MM.1S (cell line): ENCODE measurements at regions not wholly inside any gene's neighbourhood (a gene's known extent, or its start where the extent isn't known, plus 50 kb on each side); places are given as distances from the start of the nearest gene placed in this dataset.

Source experiments
- DNase-seq: peaks from one replicate; pipeline ENCODE4 v3.0.0-alpha.2; 2015
- H2AFZ ChIP-seq: fragments of 300-600 bp; sonication (generic); 2 replicates; pipeline ENCODE4 v1.6.0; 2016; ENCODE audit warnings: antibody characterized with exemption, low read length
- H3F3A ChIP-seq: fragments of 300-600 bp; sonication (generic); 2 replicates; pipeline ENCODE4 v1.6.1; 2016; ENCODE audit warnings: mild to moderate bottlenecking, antibody characterized with exemption, low read length, moderate library complexity, mixed read lengths; ENCODE audit not compliant: insufficient read depth
- H3K27ac ChIP-seq: fragments of 300-600 bp; sonication (generic); 2 replicates; pipeline ENCODE4 v1.5.1; 2016; ENCODE audit warnings: mild to moderate bottlenecking, low read length
- H3K27me3 ChIP-seq: fragments of 300-600 bp; sonication (generic); replicated peaks from 2 replicates; pipeline ENCODE4 v1.6.0; 2016; ENCODE audit warnings: low read length; ENCODE audit not compliant: insufficient read depth
- H3K36me3 ChIP-seq: fragments of 300-600 bp; sonication (generic); replicated peaks from 2 replicates; pipeline ENCODE4 v1.6.1; 2016; ENCODE audit warnings: mild to moderate bottlenecking, low read length, mixed read lengths; ENCODE audit not compliant: insufficient read depth
- H3K4me1 ChIP-seq: fragments of 300-600 bp; sonication (generic); 2 replicates; pipeline ENCODE4 v1.6.1; 2016; ENCODE audit warnings: low read length, mixed read lengths
- H3K4me2 ChIP-seq: fragments of 300-600 bp; sonication (generic); 2 replicates; pipeline ENCODE4 v1.6.0; 2016; ENCODE audit warnings: low read depth, low read length
- H3K4me3 ChIP-seq: fragments of 300-600 bp; sonication (generic); 2 replicates; pipeline ENCODE4 v1.5.1; 2016; ENCODE audit warnings: low read length, mixed read lengths
- H3K79me2 ChIP-seq: fragments of 300-600 bp; sonication (generic); 2 replicates; pipeline ENCODE4 v1.6.1; 2016; ENCODE audit warnings: mixed run types, low read length, mixed read lengths
- H3K9ac ChIP-seq: fragments of 300-600 bp; sonication (generic); 2 replicates; pipeline ENCODE4 v1.6.1; 2016; ENCODE audit warnings: low read length, mixed read lengths
- H3K9me2 ChIP-seq: fragments of 300-600 bp; sonication (generic); replicated peaks from 2 replicates; pipeline ENCODE4 v1.6.1; 2016; ENCODE audit warnings: mild to moderate bottlenecking, low read length, mixed read lengths; ENCODE audit not compliant: insufficient read depth
- H3K9me3 ChIP-seq: fragments of 300-600 bp; sonication (generic); replicated peaks from 2 replicates; pipeline ENCODE4 v1.6.1; 2016; ENCODE audit warnings: mild to moderate bottlenecking, low read length, mixed read lengths; ENCODE audit not compliant: insufficient read depth
- H4K20me1 ChIP-seq: fragments of 300-600 bp; sonication (generic); 2 replicates; pipeline ENCODE4 v1.6.1; 2016; ENCODE audit warnings: mild to moderate bottlenecking, low read length, moderate library complexity, mixed read lengths; ENCODE audit not compliant: insufficient read depth
- EZH2 ChIP-seq: fragments of 300-600 bp; sonication (generic); optimal IDR thresholded peaks from 2 replicates; pipeline ENCODE3; 2017; ENCODE audit warnings: low read depth, mild to moderate bottlenecking, antibody characterized with exemption, low read length, mixed read lengths
- EZH2phosphoT487 ChIP-seq: fragments of 300-600 bp; sonication (generic); IDR thresholded peaks from 2 replicates; pipeline ENCODE4 v1.6.1; 2018; ENCODE audit warnings: antibody characterized with exemption, low read length
- TF ChIP-seq, protein P1 (sequence below): fragments of 300-600 bp; sonication (generic); IDR thresholded peaks from 2 replicates; pipeline ENCODE4 v1.5.1; 2016; ENCODE audit warnings: antibody characterized with exemption, low read length, mixed read lengths

- Histone ChIP-seq H3F3A (no peaks in the 10 kb centered on the region), H2AFZ (no peak overlapping the region), H4K20me1 (no peaks in the 10 kb centered on the region), H3K79me2 (no peaks in the 10 kb centered on the region), H3K4me2 (no peak overlapping the region), H3K27ac (no peak overlapping the region), H3K9me2 (no peaks in the 10 kb centered on the region), H3K4me1 (no peaks in the 10 kb centered on the region), H3K9me3 (no peaks in the 10 kb centered on the region), H3K4me3 (no peak overlapping the region), H3K36me3 (no peaks in the 10 kb centered on the region), H3K27me3 (no peaks in the 10 kb centered on the region), H3K9ac (no peak overlapping the region)
- no peak for DNase-seq
- TF ChIP-seq, protein P1, sequence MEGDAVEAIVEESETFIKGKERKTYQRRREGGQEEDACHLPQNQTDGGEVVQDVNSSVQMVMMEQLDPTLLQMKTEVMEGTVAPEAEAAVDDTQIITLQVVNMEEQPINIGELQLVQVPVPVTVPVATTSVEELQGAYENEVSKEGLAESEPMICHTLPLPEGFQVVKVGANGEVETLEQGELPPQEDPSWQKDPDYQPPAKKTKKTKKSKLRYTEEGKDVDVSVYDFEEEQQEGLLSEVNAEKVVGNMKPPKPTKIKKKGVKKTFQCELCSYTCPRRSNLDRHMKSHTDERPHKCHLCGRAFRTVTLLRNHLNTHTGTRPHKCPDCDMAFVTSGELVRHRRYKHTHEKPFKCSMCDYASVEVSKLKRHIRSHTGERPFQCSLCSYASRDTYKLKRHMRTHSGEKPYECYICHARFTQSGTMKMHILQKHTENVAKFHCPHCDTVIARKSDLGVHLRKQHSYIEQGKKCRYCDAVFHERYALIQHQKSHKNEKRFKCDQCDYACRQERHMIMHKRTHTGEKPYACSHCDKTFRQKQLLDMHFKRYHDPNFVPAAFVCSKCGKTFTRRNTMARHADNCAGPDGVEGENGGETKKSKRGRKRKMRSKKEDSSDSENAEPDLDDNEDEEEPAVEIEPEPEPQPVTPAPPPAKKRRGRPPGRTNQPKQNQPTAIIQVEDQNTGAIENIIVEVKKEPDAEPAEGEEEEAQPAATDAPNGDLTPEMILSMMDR: 0 out of 2 replicates have a peak, but pooled peaks have one; percentile 8
- no peak for TF ChIP-seq EZH2
Measured at GRCh38 chr14:48690349-48690748, 895.8 kb downstream of the RPS29 start.

DNA sequence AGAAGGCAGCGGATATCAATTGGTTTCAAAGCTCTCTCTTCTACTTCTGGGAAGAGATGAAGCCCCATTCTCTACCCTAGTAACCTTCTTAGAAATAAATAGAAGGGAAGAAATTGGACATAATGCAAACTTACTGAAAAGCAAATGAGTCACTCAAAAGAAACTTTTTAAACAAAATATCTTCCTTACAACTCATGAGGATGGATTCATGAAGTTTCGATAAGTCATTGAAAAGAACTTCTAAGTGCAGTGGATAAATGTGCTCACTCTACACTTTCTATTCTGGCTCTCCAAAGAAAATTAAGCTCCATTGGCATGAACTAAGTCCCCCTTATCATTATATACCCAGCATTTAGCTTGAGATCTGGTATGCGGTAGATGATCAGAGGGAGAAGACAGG lies 899.5 kb downstream of the RPS29 start:
- TF ChIP-seq, protein P1: no peak
- no peak for TF ChIP-seq EZH2phosphoT487
- no peak for TF ChIP-seq EZH2
- Histone ChIP-seq H3K9me3 (no peaks in the 10 kb centered on the region), H3K9ac (no peak overlapping the region), H3K27me3 (no peaks in the 10 kb centered on the region), H3K27ac (no peak overlapping the region), H3K4me3 (no peak overlapping the region), H3K79me2 (no peaks in the 10 kb centered on the region), H3K36me3 (no peaks in the 10 kb centered on the region), H3F3A (no peaks in the 10 kb centered on the region), H2AFZ (no peak overlapping the region), H4K20me1 (no peaks in the 10 kb centered on the region), H3K9me2 (no peaks in the 10 kb centered on the region), H3K4me2 (no peak overlapping the region), H3K4me1 (no peaks in the 10 kb centered on the region)
- DNase-seq: no peak

- Histone ChIP-seq H3K9me3 (no peaks in the 10 kb centered on the region), H3K9me2 (no peaks in the 10 kb centered on the region), H3K27ac (peak overlapping the region; percentile 45; the same call in 1 of the 2 replicates), H2AFZ (no peak overlapping the region), H3K36me3 (no peaks in the 10 kb centered on the region), H3K27me3 (no peaks in the 10 kb centered on the region), H4K20me1 (no peaks in the 10 kb centered on the region), H3K4me3 (no peak overlapping the region), H3K4me2 (peak overlapping the region; percentile 18; the same call in 1 of the 2 replicates), H3K9ac (no peak overlapping the region), H3K79me2 (no peaks in the 10 kb centered on the region), H3K4me1 (peaks cover 19% of the 10 kb centered on the region), H3F3A (no peaks in the 10 kb centered on the region; the same call in 1 of the 2 replicates)
- TF ChIP-seq EZH2: no peak
- no peak for TF ChIP-seq EZH2phosphoT487
- TF ChIP-seq, protein P1: no peak
- peak; percentile 60 for DNase-seq
Measured at GRCh38 chr14:48672506-48672905, 913.7 kb downstream of the RPS29 start.
